Endothelial cell (in vitro differentiated cells): ENCODE measurements at regions not wholly inside any gene's neighbourhood (a gene's known extent, or its start where the extent isn't known, plus 50 kb on each side); places are given as distances from the start of the nearest gene placed in this dataset.
"Not testable (repeated sequence)": the region's sequence is repeated elsewhere in the genome, so short reads cannot be mapped to it uniquely, and the experiment has no call there.

ENCODE experiments used
- DNase-seq: peaks from one replicate; pipeline ENCODE4 v3.0.0; 2021; ENCODE audit warnings: low spot score
- H3K27ac Mint-ChIP-seq: one replicate; pipeline ENCODE4 v1.8.0; 2021; ENCODE audit warnings: mixed read lengths, inconsistent platforms; ENCODE audit not compliant: unreplicated experiment
- H3K27me3 Mint-ChIP-seq: one replicate; pipeline ENCODE4 v1.8.0; 2021; ENCODE audit warnings: mild to moderate bottlenecking, moderate library complexity, mixed read lengths, inconsistent platforms; ENCODE audit not compliant: unreplicated experiment
- H3K36me3 Mint-ChIP-seq: one replicate; pipeline ENCODE4 v1.8.0; 2021; ENCODE audit warnings: mild to moderate bottlenecking, low read depth, mixed read lengths, inconsistent platforms; ENCODE audit not compliant: unreplicated experiment
- H3K4me1 Mint-ChIP-seq: one replicate; pipeline ENCODE4 v1.8.0; 2021; ENCODE audit warnings: mild to moderate bottlenecking, mixed read lengths, inconsistent platforms; ENCODE audit not compliant: unreplicated experiment
- H3K4me3 Mint-ChIP-seq: one replicate; pipeline ENCODE4 v1.8.0; 2021; ENCODE audit warnings: mild to moderate bottlenecking, mixed read lengths, inconsistent platforms; ENCODE audit not compliant: unreplicated experiment
- H3K9me3 Mint-ChIP-seq: one replicate; pipeline ENCODE4 v1.8.0; 2021; ENCODE audit warnings: mixed read lengths, inconsistent platforms; ENCODE audit not compliant: unreplicated experiment
- CTCF ChIP-seq: fragments of 200-600 bp; sonication (generic); IDR thresholded peaks from one replicate; pipeline ENCODE4 v1.5.0; 2021; ENCODE audit warnings: antibody characterized with exemption; ENCODE audit not compliant: unreplicated experiment

GRCh38 chr12:56862264-56862663 is 71.9 kb downstream of the SDR9C7 start:
- Mint-ChIP-seq H3K4me1 (no peaks in the 10 kb centered on the region), H3K27ac (no peak overlapping the region), H3K36me3 (peaks cover 13% of the 10 kb centered on the region), H3K9me3 (peaks cover 30% of the 10 kb centered on the region), H3K27me3 (no peaks in the 10 kb centered on the region), H3K4me3 (no peak overlapping the region)
- no peak for TF ChIP-seq CTCF
- no peak for DNase-seq

GRCh38 chr12:56853392-56853978 is 80.7 kb downstream of the SDR9C7 start:
- not testable (repeated sequence) for H3K27me3 Mint-ChIP-seq, DNase-seq, H3K36me3 Mint-ChIP-seq, H3K27ac Mint-ChIP-seq, H3K4me1 Mint-ChIP-seq, H3K9me3 Mint-ChIP-seq, H3K4me3 Mint-ChIP-seq

GRCh38 chr12:56851462-56851861 is 82.7 kb downstream of the SDR9C7 start:
- Mint-ChIP-seq H3K4me3 (no peak overlapping the region), H3K27me3 (peaks cover 2% of the 10 kb centered on the region), H3K4me1 (no peaks in the 10 kb centered on the region), H3K27ac (no peak overlapping the region), H3K9me3 (peaks cover 4% of the 10 kb centered on the region), H3K36me3 (no peaks in the 10 kb centered on the region)
- no peak for DNase-seq
- no peak for TF ChIP-seq CTCF

GRCh38 chr12:56840922-56841321 is 77.8 kb downstream of the HSD17B6 start:
- Mint-ChIP-seq H3K9me3 (no peaks in the 10 kb centered on the region), H3K4me3 (no peak overlapping the region), H3K27me3 (no peaks in the 10 kb centered on the region), H3K4me1 (peaks cover 2% of the 10 kb centered on the region), H3K27ac (no peak overlapping the region), H3K36me3 (no peaks in the 10 kb centered on the region)
- no peak for TF ChIP-seq CTCF
- DNase-seq = no peak

- Mint-ChIP-seq H3K27ac (no peak overlapping the region), H3K4me1 (peaks cover 2% of the 10 kb centered on the region)
Measured at GRCh38 chr12:56839915-56840325, 76.8 kb downstream of the HSD17B6 start.

More at GRCh38 chr12:56839915-56840325, 76.8 kb downstream of the HSD17B6 start:
- Mint-ChIP-seq H3K27me3 (no peaks in the 10 kb centered on the region), H3K4me3 (no peak overlapping the region), H3K36me3 (no peaks in the 10 kb centered on the region), H3K9me3 (no peaks in the 10 kb centered on the region)
- TF ChIP-seq CTCF = peak; percentile 32
- DNase-seq = peak; percentile 71
